DND-41 (cell line): ENCODE measurements at regions not wholly inside any gene's neighbourhood (a gene's known extent, or its start where the extent isn't known, plus 50 kb on each side); places are given as distances from the start of the nearest gene placed in this dataset.

Source experiments
- EZH2 ChIP-seq: IDR thresholded peaks from 3 replicates; pipeline ENCODE4 v1.6.1; 2012; ENCODE audit warnings: borderline replicate concordance, low read depth, mild to moderate bottlenecking, moderate library complexity, low read length, inconsistent platforms; ENCODE audit not compliant: severe bottlenecking
- TF ChIP-seq, protein P1 (sequence below): IDR thresholded peaks from 2 replicates; pipeline ENCODE4 v1.5.1; 2012; ENCODE audit warnings: borderline replicate concordance, low read length, moderate library complexity, mild to moderate bottlenecking; ENCODE audit not compliant: poor library complexity, severe bottlenecking; ENCODE audit errors: extremely low read depth

GRCh38 chr7:79877874-79878465, 256.7 kb upstream of the GNAI1 start:
- TF ChIP-seq, protein P1, sequence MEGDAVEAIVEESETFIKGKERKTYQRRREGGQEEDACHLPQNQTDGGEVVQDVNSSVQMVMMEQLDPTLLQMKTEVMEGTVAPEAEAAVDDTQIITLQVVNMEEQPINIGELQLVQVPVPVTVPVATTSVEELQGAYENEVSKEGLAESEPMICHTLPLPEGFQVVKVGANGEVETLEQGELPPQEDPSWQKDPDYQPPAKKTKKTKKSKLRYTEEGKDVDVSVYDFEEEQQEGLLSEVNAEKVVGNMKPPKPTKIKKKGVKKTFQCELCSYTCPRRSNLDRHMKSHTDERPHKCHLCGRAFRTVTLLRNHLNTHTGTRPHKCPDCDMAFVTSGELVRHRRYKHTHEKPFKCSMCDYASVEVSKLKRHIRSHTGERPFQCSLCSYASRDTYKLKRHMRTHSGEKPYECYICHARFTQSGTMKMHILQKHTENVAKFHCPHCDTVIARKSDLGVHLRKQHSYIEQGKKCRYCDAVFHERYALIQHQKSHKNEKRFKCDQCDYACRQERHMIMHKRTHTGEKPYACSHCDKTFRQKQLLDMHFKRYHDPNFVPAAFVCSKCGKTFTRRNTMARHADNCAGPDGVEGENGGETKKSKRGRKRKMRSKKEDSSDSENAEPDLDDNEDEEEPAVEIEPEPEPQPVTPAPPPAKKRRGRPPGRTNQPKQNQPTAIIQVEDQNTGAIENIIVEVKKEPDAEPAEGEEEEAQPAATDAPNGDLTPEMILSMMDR = no peak
- TF ChIP-seq EZH2 = no peak
